ENCODE measurements at regions not wholly inside any gene's neighbourhood (a gene's known extent, or its start where the extent isn't known, plus 50 kb on each side); places are given as distances from the start of the nearest gene placed in this dataset.

DNA sequence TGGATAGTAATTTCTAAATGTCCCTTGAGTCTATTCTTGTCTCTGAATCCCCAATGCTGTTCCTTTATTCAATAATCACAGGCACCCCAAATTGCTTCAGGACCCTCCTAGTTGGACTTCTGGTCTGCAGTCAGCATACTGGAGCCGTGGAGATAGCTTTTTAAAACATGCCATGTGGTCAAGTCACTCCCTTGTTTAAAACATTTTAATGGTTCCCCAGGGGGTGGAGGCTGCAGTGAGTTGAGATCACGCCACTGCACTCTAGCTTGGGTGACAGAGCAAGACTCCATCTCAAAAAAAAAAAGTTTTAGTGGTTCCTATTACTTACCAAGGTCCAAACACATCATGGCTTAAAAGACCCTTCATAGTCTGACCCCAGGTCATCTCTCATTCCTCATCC lies 220.3 kb downstream of the ADAMTS15 start:
- Mint-ChIP-seq H3K4me3 (no peak overlapping the region), H3K36me3 (ENCODE audit: insufficient read depth in 1 of 3, low read depth in 3 of 3) (no peaks in the 10 kb centered on the region), H3K4me1 (peaks cover 7 to 12% of the 10 kb centered on the region in 2 experiments; a peak in 3 of 4 replicates), H3K27ac (no peak overlapping the region), H3K9me3 (no peaks in the 10 kb centered on the region), H3K27me3 (ENCODE audit: low read depth) (peaks cover 4% of the 10 kb centered on the region)
- no CpG with 5 or more reads among the region's 2 CpGs for WGBS (ENCODE audit: extremely low coverage, insufficient read length, low lambda C conversion rate)
- Histone ChIP-seq H3K9ac (ENCODE audit: extremely low read depth, insufficient read length, low read length) (no peak overlapping the region), H3K23me2 (ENCODE audit: insufficient read length, low read depth, low read length, poor library complexity, severe bottlenecking) (no peaks in the 10 kb centered on the region), H2BK120ac (ENCODE audit: low read depth, low read length, poor library complexity, severe bottlenecking) (no peak overlapping the region), H2AK5ac (ENCODE audit: insufficient read length, low read length) (no peak overlapping the region), H3K27me3 (ENCODE audit: insufficient read depth, low read length) (no peaks in the 10 kb centered on the region), H4K91ac (ENCODE audit: insufficient read length, low read depth, low read length) (no peak overlapping the region), H3K56ac (ENCODE audit: insufficient read length, low read depth, low read length) (no peak overlapping the region), H3K79me2 (ENCODE audit: insufficient read depth, low read length) (no peaks in the 10 kb centered on the region), H2BK15ac (ENCODE audit: low read depth, low read length) (no peak overlapping the region), H4K5ac (ENCODE audit: insufficient read length, low read depth, low read length) (no peak overlapping the region), H3K9me3 (ENCODE audit: control insufficient read depth, low read depth, low read length) (no peaks in the 10 kb centered on the region), H3K23ac (ENCODE audit: insufficient read length, low read depth, low read length) (no peak overlapping the region), H3K4ac (ENCODE audit: low read depth, low read length) (no peak overlapping the region), H3T11ph (ENCODE audit: low read length) (no peak overlapping the region), H4K20me1 (ENCODE audit: control insufficient read depth, insufficient read depth, insufficient read length) (no peaks in the 10 kb centered on the region), H4K8ac (replicated peaks; ENCODE audit: insufficient read length, low read depth, low read length) (no peak overlapping the region), H2BK12ac (ENCODE audit: insufficient read length, low read depth, low read length) (no peak overlapping the region), H2BK5ac (ENCODE audit: insufficient read length, low read length) (no peak overlapping the region), H3K14ac (ENCODE audit: insufficient read depth, low read length) (no peak overlapping the region), H3K79me1 (ENCODE audit: insufficient read depth, low read depth, low read length, poor library complexity, severe bottlenecking) (no peaks in the 10 kb centered on the region), H3K18ac (ENCODE audit: insufficient read length, low read depth, low read length) (no peak overlapping the region), H3K27ac (ENCODE audit: insufficient read length, low read depth, low read length) (no peak overlapping the region), H3K4me2 (ENCODE audit: insufficient read depth, insufficient read length, low read length) (no peak overlapping the region), H2BK20ac (ENCODE audit: low read depth, low read length, poor library complexity, severe bottlenecking) (no peak overlapping the region), H2AFZ (ENCODE audit: low read length) (no peak overlapping the region), H3K4me1 (ENCODE audit: insufficient read depth, low read length) (no peaks in the 10 kb centered on the region)
- DNase-seq, result no peak
- TF ChIP-seq, protein P1, sequence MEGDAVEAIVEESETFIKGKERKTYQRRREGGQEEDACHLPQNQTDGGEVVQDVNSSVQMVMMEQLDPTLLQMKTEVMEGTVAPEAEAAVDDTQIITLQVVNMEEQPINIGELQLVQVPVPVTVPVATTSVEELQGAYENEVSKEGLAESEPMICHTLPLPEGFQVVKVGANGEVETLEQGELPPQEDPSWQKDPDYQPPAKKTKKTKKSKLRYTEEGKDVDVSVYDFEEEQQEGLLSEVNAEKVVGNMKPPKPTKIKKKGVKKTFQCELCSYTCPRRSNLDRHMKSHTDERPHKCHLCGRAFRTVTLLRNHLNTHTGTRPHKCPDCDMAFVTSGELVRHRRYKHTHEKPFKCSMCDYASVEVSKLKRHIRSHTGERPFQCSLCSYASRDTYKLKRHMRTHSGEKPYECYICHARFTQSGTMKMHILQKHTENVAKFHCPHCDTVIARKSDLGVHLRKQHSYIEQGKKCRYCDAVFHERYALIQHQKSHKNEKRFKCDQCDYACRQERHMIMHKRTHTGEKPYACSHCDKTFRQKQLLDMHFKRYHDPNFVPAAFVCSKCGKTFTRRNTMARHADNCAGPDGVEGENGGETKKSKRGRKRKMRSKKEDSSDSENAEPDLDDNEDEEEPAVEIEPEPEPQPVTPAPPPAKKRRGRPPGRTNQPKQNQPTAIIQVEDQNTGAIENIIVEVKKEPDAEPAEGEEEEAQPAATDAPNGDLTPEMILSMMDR (conservative IDR thresholded peaks at IDR 0.05), result no peak

Measured in H9 (cell line).